Stimulated activated CD4-positive, alpha-beta T cell treated with anti-CD3 and anti-CD28 coated beads, TNF-alpha, amount 100 ng/mL, for 48 hours (primary cell): ENCODE measurements at regions not wholly inside any gene's neighbourhood (a gene's known extent, or its start where the extent isn't known, plus 50 kb on each side); places are given as distances from the start of the nearest gene placed in this dataset.

Source experiments
- DNase-seq, 3 donors: peaks; one replicate each; pipeline ENCODE4 v3.0.0-alpha.2; 2020; ENCODE audit warnings: low read depth in 3 of 3

GRCh38 chr5:66306105-66306843 lies 162.2 kb downstream of the SREK1 start:
- no peak for DNase-seq

GRCh38 chr5:66306844-66307315 lies 162.8 kb downstream of the SREK1 start:
- no peak for DNase-seq

- DNase-seq = no peak
Observed at GRCh38 chr5:66307647-66308241, 163.6 kb downstream of the SREK1 start.

- no peak for DNase-seq
Observed at GRCh38 chr5:66312266-66312665, 168.2 kb downstream of the SREK1 start.

- no peak for DNase-seq
Observed at GRCh38 chr5:66315784-66316183, 171.7 kb downstream of the SREK1 start.

GRCh38 chr5:66322786-66323528 lies 178.9 kb downstream of the SREK1 start:
- DNase-seq = no peak

- no peak for DNase-seq
Observed at GRCh38 chr5:66323529-66323895, 179.4 kb downstream of the SREK1 start.

- no peak for DNase-seq
Observed at GRCh38 chr5:66324357-66324756, 180.3 kb downstream of the SREK1 start.

GRCh38 chr5:66326276-66326675 lies 182.2 kb downstream of the SREK1 start:
- DNase-seq = no peak

GRCh38 chr5:66327008-66327407 lies 182.9 kb downstream of the SREK1 start:
- no peak for DNase-seq

GRCh38 chr5:66329078-66329477 lies 185.0 kb downstream of the SREK1 start:
- DNase-seq = peak in 2 of 3 donors; percentile 5 to 17

GRCh38 chr5:66333192-66333591 lies 189.1 kb downstream of the SREK1 start:
- DNase-seq = no peak

- DNase-seq = no peak
Observed at GRCh38 chr5:66337626-66338226, 193.6 kb downstream of the SREK1 start.

GRCh38 chr5:66338828-66339227 lies 194.7 kb downstream of the SREK1 start:
- no peak for DNase-seq

- DNase-seq = no peak
Observed at GRCh38 chr5:66339896-66340295, 195.8 kb downstream of the SREK1 start.

- no peak for DNase-seq
Observed at GRCh38 chr5:66340786-66341185, 196.7 kb downstream of the SREK1 start.

GRCh38 chr5:66342341-66342880 lies 198.3 kb downstream of the SREK1 start:
- DNase-seq = no peak

GRCh38 chr5:66343370-66344071 lies 199.4 kb downstream of the SREK1 start:
- no peak for DNase-seq

- no peak for DNase-seq
Observed at GRCh38 chr5:66344544-66344943, 200.4 kb downstream of the SREK1 start.

GRCh38 chr5:66345281-66345680 lies 201.2 kb downstream of the SREK1 start:
- DNase-seq = no peak

- DNase-seq = no peak
Observed at GRCh38 chr5:66346869-66347268, 202.8 kb downstream of the SREK1 start.
